Adrenal gland (tissue), 5 donors: ENCODE measurements at regions not wholly inside any gene's neighbourhood (a gene's known extent, or its start where the extent isn't known, plus 50 kb on each side); places are given as distances from the start of the nearest gene placed in this dataset.

Source experiments
- CTCF ChIP-seq, 6 experiments: fragments of 450-650 bp in 4 of 6; fragments of 200-600 bp in 2 of 6; sonication (generic) in 1 of 6; IDR thresholded peaks; 1 replicate in 5 of 6; 2 replicates in 1 of 6; pipeline versions ENCODE4 v1.5.1 to v1.8.0; 2016 to 2021; ENCODE audit warnings: antibody characterized with exemption in 6 of 6, mild to moderate bottlenecking in 2 of 6, moderate library complexity in 1 of 6
- POLR2A ChIP-seq, 2 donors: fragments of 450-650 bp; IDR thresholded peaks; one replicate each; pipeline ENCODE4 v1.6.1; 2017; ENCODE audit warnings: antibody characterized with exemption in 2 of 2, mild to moderate bottlenecking in 2 of 2, moderate library complexity in 1 of 2
- donor health status: DM: no; HTN: no; CAD: no.

DNA sequence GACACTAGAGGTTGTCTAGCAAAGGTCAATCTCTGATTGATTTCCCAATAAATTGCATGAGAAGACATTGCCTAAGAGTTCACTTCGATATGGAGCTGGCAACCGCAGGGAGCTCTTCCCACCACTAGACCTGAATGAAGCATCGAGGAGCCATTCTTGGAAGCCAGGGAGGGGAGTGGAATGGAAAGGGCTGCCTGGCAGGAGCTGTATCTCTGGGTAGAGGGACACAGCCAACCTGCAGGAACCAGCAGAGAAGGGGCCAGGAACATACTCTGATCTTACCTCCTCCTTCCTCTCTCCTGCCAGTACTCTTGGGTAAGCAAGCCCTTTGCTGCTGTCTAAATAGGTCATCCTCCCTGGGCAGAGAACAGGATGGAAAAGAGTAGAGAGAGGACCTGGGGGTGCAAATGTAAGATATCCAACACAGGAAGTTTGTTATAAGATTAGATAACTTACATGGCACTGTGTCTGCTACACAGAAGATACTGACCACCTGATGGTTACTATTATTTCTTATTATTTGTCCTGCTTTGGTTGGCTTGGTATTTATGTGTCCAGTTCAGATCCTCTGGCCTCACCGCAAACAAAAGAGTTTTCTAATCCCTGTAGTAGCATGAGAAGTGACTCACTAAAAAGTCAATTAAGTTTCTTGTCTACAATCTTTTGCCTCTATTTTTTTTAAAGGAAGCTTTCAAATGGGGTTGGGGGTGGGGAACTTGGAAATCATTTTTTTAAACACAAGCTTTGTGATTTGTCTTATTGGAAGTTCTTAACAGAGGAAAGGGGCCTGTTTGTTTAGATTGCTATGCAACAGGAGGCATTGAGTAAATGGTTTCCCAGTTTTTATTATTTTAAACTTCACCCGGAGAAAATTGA lies 156.7 kb upstream of the TSC22D2 start:
- TF ChIP-seq POLR2A (IDR thresholded peaks at IDR 0.05) (no peak), CTCF (IDR thresholded peaks at IDR 0.05) (no peak)
